HG03108 (cell line): ENCODE measurements at regions not wholly inside any gene's neighbourhood (a gene's known extent, or its start where the extent isn't known, plus 50 kb on each side); places are given as distances from the start of the nearest gene placed in this dataset.

Experiments
- ATAC-seq: cut with Tn5 transposase; IDR thresholded peaks from one replicate; pipeline ENCODE4 v1.9.1; 2021; ENCODE audit warnings: moderate library complexity; ENCODE audit not compliant: unreplicated experiment

GRCh38 chr20:50399555-50399916, 110.6 kb upstream of the PTPN1 start:
- ATAC-seq, result no peak

GRCh38 chr20:50399917-50400704, 110.1 kb upstream of the PTPN1 start:
- no peak for ATAC-seq

- ATAC-seq, result no peak
Observed at GRCh38 chr20:50400705-50401586, 109.2 kb upstream of the PTPN1 start.

- no peak for ATAC-seq
Observed at GRCh38 chr20:50401587-50402418, 108.4 kb upstream of the PTPN1 start.

GRCh38 chr20:50403565-50404418, 106.4 kb upstream of the PTPN1 start:
- no peak for ATAC-seq

- no peak for ATAC-seq
Observed at GRCh38 chr20:50404419-50405234, 105.6 kb upstream of the PTPN1 start.

GRCh38 chr20:50405235-50405914, 104.8 kb upstream of the PTPN1 start:
- ATAC-seq, result no peak

- no peak for ATAC-seq
Observed at GRCh38 chr20:50405915-50406609, 104.1 kb upstream of the PTPN1 start.

- ATAC-seq, result no peak
Observed at GRCh38 chr20:50406610-50407136, 103.5 kb upstream of the PTPN1 start.

GRCh38 chr20:50408526-50409364, 101.4 kb upstream of the PTPN1 start:
- ATAC-seq, result no peak

- no peak for ATAC-seq
Observed at GRCh38 chr20:50409495-50409894, 100.7 kb upstream of the PTPN1 start.

GRCh38 chr20:50410343-50410742, 99.8 kb upstream of the PTPN1 start:
- no peak for ATAC-seq

GRCh38 chr20:50412069-50412468, 98.1 kb upstream of the PTPN1 start:
- no peak for ATAC-seq

GRCh38 chr20:50412499-50412898, 97.7 kb upstream of the PTPN1 start:
- ATAC-seq, result no peak

- ATAC-seq, result no peak
Observed at GRCh38 chr20:50413088-50413500, 97.1 kb upstream of the PTPN1 start.

- no peak for ATAC-seq
Observed at GRCh38 chr20:50415021-50415515, 95.1 kb upstream of the PTPN1 start.
